ENCODE measurements at regions not wholly inside any gene's neighbourhood (a gene's known extent, or its start where the extent isn't known, plus 50 kb on each side); places are given as distances from the start of the nearest gene placed in this dataset.
"Not testable (repeated sequence)": the region's sequence is repeated elsewhere in the genome, so short reads cannot be mapped to it uniquely, and the experiment has no call there.

GRCh38 chr7:21317966-21318915 is 109.6 kb upstream of the SP4 start:
- DNase-seq (ENCODE audit: low read depth): no peak

DNA sequence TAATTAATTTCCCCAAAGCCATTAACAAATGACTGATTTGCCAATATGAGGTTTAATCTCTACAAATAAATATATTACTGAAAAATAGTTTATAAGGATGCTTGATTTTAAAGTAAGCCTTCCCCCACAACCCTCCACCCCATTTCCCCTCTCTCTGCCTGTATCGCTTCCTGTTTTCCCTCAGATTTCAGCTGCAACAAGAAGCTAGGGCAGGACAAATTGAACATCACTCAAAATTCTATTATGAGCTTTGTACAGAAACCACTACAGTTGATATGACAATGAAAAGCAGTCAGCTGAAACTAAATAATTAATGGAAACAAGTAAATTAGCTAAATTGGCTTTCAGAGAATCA is 109.0 kb upstream of the SP4 start:
- DNase-seq (ENCODE audit: low read depth): no peak

DNA sequence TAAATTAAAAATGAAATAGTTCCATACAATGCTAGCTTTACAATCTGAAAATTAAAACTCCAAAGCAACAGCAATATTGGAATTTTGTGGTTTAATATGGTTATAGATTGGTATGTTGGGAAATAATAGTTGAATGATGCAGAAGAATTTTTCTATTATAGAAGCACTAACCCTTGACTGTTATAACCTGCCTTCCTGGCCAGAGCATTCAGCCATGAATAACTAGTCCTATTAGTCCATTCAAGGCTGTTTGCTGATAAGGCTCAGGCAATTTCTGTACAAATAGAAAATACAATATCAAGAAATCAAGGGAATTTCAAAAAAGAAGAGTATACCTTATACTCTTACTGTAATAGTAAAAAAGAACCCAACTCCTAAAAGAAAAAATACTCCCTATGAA is 101.6 kb upstream of the SP4 start:
- no peak for DNase-seq (ENCODE audit: low read depth)

DNA sequence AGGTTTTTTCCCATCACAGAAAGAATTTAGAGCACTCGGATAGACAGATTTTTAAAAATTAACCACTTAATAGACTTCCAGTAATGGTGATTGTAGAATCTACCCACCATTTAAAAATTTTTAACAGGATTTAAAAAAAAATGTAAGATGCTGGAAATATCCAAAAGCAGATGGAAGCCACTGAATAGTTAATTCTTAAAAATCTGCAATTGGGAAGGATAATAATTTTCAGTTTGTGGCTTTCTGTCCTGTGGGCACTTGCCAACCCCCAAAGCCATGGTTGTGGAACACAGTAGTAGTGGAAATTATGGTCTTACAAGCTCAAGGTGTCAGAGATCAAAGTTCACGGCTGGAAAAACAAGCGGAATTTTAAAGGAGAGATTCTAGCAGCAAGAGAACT is 101.0 kb upstream of the SP4 start:
- no peak for DNase-seq (ENCODE audit: low read depth)

GRCh38 chr7:21327422-21328409 is 100.2 kb upstream of the SP4 start:
- DNase-seq (ENCODE audit: low read depth): no peak

DNA sequence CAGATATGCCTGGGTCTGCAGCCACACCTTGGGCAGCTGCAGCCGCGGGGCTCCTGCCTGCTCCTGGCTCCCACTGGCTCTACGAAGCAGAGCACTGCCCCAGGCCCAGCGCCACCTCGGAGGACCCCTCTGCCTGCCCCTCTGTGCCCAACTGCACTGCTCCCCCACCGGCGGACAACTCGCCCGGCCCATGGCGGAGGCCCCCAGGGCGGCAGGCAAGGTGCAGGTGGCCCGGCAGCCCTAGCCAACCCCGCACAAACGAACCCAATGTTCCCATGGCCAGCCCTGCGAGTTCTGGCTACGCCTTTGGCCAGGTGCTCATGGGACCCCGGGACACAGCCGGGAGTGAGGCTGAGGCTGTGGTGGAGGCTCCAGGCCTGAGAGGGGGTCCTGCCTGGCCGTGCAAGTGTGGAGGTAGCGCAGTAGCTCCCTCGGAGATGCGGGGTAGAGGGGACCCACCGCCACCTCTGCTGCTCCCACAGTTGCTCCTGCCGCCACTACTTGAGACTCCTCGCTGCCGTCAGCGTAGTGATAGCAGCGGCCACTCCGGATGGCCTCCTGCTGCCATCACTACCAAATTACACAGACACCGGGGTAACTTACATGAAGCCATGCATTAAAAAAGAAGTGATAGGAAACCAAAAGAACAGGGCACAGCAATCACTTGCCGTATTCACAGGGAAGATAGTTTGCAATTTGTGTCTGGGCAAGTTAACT is 97.3 kb upstream of the SP4 start:
- DNase-seq (ENCODE audit: low read depth): no peak

- no peak for DNase-seq (ENCODE audit: low read depth)
Observed at GRCh38 chr7:21334906-21335305, 93.0 kb upstream of the SP4 start.

- DNase-seq (ENCODE audit: low read depth): no peak
Observed at GRCh38 chr7:21336743-21337142, 91.1 kb upstream of the SP4 start.

DNA sequence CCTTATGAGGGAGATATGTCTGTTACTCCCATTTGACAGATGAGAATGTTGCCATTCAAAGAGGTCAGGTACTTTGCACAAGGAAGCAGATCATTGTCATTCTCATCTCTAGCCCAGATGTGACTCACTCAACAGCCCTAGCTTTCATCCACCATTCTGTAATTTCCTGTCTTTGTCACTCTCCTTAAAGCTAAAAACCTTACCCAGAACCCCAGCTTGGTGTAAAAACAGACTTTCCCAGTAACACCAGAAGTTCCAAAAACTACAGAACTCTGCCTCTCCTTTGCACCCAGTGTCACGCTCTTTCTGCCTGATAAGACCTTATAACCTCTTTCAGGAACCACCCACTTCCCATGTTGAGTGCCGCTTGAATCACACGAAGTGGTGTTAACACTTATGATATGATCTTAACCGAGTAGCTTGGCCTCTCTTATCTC is 89.1 kb upstream of the SP4 start:
- DNase-seq (ENCODE audit: low read depth): peak; percentile 2

GRCh38 chr7:21344900-21345299 is 83.0 kb upstream of the SP4 start:
- not testable (repeated sequence) for DNase-seq (ENCODE audit: low read depth)

DNA sequence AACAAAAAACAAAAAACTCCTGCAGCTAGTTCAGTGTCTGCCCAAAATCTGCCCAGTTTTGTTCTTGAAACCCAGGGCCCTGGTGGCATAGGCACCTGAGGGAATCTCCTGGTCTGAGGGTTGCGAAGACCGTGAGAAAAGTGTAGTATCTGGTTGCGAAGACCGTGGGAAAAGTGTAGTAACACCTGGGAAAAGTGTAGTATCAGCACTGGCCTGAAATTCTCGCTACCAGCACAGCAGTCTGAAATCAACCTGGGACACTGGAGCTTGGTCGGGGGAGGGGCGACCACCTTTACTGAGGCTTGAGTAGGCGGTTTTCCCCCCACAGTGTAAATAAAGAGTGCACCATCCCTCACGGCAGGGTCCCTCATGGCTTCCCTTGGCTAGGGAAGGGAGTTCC is 82.5 kb upstream of the SP4 start:
- no peak for DNase-seq (ENCODE audit: low read depth)

DNA sequence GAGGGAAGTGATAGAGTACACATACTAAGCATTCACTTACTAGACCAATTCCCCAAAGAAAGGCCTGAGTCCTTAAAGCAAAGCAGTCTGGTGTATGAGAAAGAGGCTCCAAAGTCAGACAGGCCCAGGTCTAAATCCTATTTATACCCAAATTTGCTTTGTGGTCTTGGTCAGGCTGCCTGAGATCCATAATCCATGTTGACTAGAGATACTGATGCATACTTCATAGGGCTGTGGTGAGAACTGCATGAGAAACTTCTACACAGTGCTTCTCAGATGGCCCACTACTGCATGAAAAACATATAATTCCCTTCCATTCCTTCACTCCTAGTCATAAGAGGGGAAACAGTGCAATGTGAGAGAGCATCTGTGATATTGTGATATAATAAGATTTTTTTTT is 81.6 kb upstream of the SP4 start:
- no peak for DNase-seq (ENCODE audit: low read depth)

GRCh38 chr7:21352540-21353387 is 75.1 kb upstream of the SP4 start:
- DNase-seq (ENCODE audit: low read depth): no peak

DNA sequence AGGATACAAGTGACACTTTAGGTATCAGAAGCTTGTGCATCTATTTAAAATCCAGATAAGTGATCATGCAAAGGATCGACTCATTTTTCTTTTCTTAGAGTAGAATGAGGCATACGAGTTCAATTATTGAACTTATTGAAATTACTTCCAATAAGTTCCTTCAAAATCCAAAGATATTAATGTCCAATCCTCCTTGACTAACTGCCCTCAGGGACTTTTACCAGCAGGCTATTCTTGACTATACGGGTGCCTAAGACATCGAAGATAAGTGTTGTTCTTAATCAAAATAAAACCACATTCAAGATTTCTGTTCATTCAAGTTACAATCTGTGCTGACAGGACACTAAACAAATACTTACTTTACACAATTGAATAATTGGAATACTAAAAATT is 74.5 kb upstream of the SP4 start:
- DNase-seq (ENCODE audit: low read depth): no peak

DNA sequence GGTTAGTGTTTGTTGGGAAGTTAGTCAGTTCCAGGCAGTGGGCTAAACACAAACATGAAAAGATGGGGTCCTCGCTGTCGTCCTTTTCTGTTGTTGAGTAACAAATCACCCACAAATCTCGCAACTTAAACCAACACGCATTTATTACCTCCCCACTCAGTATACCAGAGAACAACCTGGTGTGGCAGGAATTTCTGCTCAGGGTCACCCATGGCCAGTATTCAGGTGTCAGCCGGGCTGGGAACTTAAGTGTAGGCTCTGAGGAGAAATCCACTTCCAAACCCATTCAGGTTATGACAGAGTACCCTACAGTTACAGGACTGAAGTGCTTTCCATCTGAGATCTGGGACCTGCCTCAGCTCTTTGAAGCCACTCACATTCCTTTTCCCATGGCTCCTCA is 73.6 kb upstream of the SP4 start:
- DNase-seq (ENCODE audit: low read depth): no peak

DNA sequence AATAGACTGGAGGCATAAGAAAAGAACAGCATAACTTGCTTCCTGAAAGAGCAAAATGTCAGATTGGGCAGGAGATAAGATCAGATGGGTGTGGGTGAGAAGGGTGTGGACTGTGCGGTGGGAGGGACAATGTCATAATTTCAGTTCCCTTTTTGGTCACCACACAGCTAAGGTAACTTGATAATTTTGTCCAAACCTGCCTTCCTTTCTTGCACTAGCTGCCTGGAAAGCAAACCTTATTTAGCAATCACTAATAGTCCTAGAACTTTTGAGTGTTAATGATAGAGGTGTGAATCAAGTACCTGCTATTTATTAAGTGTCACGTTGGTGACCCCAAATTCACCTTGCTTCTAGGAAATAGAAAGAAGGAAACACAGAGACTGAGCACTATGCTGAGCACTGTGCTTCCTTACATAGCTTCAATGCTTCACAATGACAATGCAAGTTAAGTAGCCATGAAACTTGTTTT is 72.4 kb upstream of the SP4 start:
- DNase-seq (ENCODE audit: low read depth): peak; percentile 8

DNA sequence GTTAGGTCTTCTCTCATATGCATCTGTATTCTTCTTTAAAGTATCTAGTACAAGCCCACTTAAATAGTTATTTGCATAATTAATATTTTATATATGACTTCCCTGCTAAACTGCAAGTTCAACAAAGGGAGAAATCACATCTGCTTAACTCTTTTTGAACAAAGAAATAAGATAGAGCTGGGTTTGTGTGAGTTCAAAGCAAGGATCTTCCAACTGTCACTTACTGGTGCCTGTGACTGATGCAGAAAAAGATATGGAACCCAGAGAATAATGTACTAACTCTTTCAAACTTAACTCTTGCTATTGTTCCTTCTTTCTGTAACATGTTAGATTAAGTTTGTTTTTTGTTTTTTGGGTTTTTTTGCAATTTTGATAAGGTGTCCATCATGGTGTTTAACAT is 71.3 kb upstream of the SP4 start:
- no peak for DNase-seq (ENCODE audit: low read depth)

DNA sequence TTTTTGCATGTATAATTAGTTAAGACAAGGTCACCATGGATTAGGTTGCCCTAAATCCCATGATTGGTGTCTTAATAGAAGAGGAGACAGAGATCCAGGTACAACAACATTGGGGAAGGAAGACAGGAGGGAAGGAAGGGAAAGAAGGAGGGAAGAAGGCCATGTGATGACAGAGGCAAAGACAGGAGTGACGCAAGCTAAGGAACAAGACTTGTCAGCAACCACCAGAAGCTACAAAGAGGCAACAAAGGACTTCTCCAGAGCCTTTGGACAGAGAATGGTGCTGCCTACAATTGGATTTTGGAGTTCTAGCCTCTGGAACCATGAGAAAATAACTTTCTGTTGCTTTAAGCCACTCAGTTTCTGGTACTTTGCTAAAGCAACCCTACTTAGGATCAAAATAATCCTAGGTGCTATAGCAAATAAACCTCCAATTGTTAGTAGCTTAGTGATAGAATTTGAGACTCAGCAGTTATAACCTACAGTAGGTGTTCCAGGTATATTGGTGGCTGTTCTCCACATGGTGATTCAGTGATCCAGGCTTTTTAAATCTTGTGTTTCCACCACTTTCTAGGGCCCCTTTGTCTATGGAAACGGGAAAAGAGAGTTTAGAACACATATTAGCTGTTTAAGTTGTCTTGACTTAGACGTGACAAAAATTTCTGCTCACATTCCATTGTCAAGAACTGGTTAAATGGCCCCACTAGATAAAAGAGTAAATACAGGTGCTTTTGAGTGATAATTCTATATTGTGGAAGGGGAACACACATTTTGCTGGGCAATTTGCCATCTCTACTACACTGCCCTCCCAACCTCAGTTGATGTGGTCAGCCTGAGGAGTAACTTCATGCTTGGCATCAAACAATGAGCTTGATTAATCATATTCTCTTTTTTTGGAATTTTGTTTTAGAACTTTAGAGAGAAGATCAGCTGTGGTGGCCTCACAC is 70.5 kb upstream of the SP4 start:
- no peak for DNase-seq (ENCODE audit: low read depth)

- no peak for DNase-seq (ENCODE audit: low read depth)
Observed at GRCh38 chr7:21358648-21359047, 69.2 kb upstream of the SP4 start.

- no peak for DNase-seq (ENCODE audit: low read depth)
Observed at GRCh38 chr7:21359163-21359562, 68.7 kb upstream of the SP4 start.

All from activated T-cell treated with anti-CD3 and anti-CD28 coated beads for 1 hour (primary cell).